Activated CD8-positive, alpha-beta T cell treated with anti-CD3 and anti-CD28 coated beads for 36 hours (primary cell): ENCODE measurements at regions not wholly inside any gene's neighbourhood (a gene's known extent, or its start where the extent isn't known, plus 50 kb on each side); places are given as distances from the start of the nearest gene placed in this dataset.

Experiments
- ATAC-seq: fragments of 200-7000 bp; cut with Tn5 transposase; one replicate; pipeline ENCODE4 v1.10.0; 2021; ENCODE audit warnings: mild to moderate bottlenecking, moderate library complexity
- CTCF ChIA-PET: fragments of 350-600 bp; sonication (Branson Sonifier 250); formaldehyde crosslinking; loops from one replicate; lab custom pipeline; 2021; ENCODE audit warnings: antibody characterized with exemption; lab: Charles Lee
- POLR2A ChIA-PET: fragments of 350-600 bp; sonication (Branson Sonifier 250); formaldehyde crosslinking; loops from one replicate; lab custom pipeline; 2021; ENCODE audit warnings: antibody characterized with exemption; lab: Charles Lee
- DNase-seq: peaks from one replicate; pipeline ENCODE4 v3.0.0-alpha.2; 2020
- H3K27ac Mint-ChIP-seq: one replicate; pipeline ENCODE4 v1.8.0; 2021; ENCODE audit warnings: mild to moderate bottlenecking, mixed read lengths
- H3K27me3 Mint-ChIP-seq: one replicate; pipeline ENCODE4 v1.8.0; 2021; ENCODE audit warnings: mixed read lengths
- H3K36me3 Mint-ChIP-seq: one replicate; pipeline ENCODE4 v1.8.0; 2021; ENCODE audit warnings: low read depth, mixed read lengths
- H3K4me1 Mint-ChIP-seq: one replicate; pipeline ENCODE4 v1.8.0; 2021; ENCODE audit warnings: low read depth, mixed read lengths
- H3K4me3 Mint-ChIP-seq: one replicate; pipeline ENCODE4 v1.8.0; 2021; ENCODE audit warnings: mild to moderate bottlenecking, moderate library complexity, mixed read lengths
- H3K9me3 Mint-ChIP-seq: one replicate; pipeline ENCODE4 v1.8.0; 2021; ENCODE audit warnings: mixed read lengths
- CTCF ChIP-seq: fragments of 200-600 bp; IDR thresholded peaks from one replicate; pipeline ENCODE4 v1.8.0; 2022; ENCODE audit warnings: antibody characterized with exemption, mild to moderate bottlenecking
- intact Hi-C: fragments of 100-400 bp; cut with micrococcal nuclease; formaldehyde crosslinking; loops from one replicate; pipeline ENCODE4 v1.10.0; 2022

DNA sequence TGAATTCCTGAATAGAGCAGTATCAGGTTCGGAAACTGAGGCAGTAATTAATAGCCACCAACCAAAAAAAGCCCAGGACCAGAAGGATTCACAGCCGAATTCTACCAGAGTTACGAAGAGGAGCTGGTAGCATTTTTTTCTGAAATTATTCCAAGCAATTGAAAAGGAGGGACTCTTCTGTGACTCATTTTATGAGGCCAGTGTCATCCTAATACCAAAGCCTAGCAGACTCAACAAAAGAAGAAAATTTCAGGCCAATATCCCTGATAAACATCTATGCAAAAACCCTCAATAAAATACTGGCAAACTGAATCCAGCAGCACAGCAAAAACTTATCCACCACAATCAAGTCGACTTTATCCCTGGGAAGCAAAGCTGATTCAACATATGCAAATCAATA, 202.3 kb upstream of the SLC16A7 start:
- Mint-ChIP-seq H3K27me3 (peaks cover 5% of the 10 kb centered on the region), H3K4me1 (no peaks in the 10 kb centered on the region), H3K4me3 (no peak overlapping the region), H3K36me3 (no peaks in the 10 kb centered on the region), H3K27ac (no peak overlapping the region), H3K9me3 (no peaks in the 10 kb centered on the region)
- POLR2A ChIA-PET, result no interaction called here
- TF ChIP-seq CTCF, result no peak
- no peak for DNase-seq
- CTCF ChIA-PET, result no interaction called here
- intact Hi-C loops, result no loop called here
- ATAC-seq, result no peak

- ChIA-PET POLR2A (no interaction called here), CTCF (no interaction called here)
- no peaks in the 10 kb centered on the region for H3K4me1 Mint-ChIP-seq
- no peaks in the 10 kb centered on the region for H3K9me3 Mint-ChIP-seq
- no peaks in the 10 kb centered on the region for H3K36me3 Mint-ChIP-seq
- peaks cover 9% of the 10 kb centered on the region for H3K27me3 Mint-ChIP-seq
- TF ChIP-seq CTCF, result no peak
- DNase-seq (no peak), ATAC-seq (no peak)
- no peak overlapping the region for H3K4me3 Mint-ChIP-seq
- intact Hi-C loops, result no loop called here
- no peak overlapping the region for H3K27ac Mint-ChIP-seq
Observed at GRCh38 chr12:59389968-59390576, 205.8 kb upstream of the SLC16A7 start.

DNA sequence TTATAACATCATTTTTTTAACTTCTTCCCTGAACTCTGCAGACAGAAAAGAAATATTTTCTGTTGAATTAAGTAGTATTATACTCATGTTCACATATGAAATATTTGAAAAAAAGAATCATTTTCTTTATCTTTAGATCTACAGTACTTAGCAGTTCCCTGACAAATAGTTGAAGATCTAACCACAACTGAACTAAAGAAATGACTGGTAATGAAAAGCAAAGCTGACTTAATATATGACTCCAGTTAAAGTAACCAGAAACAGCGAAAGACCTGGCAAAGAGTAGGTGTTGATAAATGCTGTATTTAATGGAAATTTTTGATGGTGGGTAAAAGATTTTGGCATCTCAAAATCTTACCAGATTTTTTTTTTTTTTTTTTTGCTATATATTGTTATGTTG, 207.1 kb upstream of the SLC16A7 start:
- ChIA-PET CTCF (interaction anchor here (0.8 to 1.3 kb wide), 3 partner anchors 9 to 419 kb away, joined by 3 read pairs; no protein-coding TSS in a partner anchor), POLR2A (no interaction called here)
- ATAC-seq, result no peak
- no peak overlapping the region for H3K27ac Mint-ChIP-seq
- intact Hi-C loops, result no loop called here
- no peak overlapping the region for H3K4me3 Mint-ChIP-seq
- no peaks in the 10 kb centered on the region for H3K36me3 Mint-ChIP-seq
- no peaks in the 10 kb centered on the region for H3K9me3 Mint-ChIP-seq
- H3K4me1 Mint-ChIP-seq, result no peaks in the 10 kb centered on the region
- no peak for DNase-seq
- TF ChIP-seq CTCF, result no peak
- H3K27me3 Mint-ChIP-seq, result peaks cover 9% of the 10 kb centered on the region

DNA sequence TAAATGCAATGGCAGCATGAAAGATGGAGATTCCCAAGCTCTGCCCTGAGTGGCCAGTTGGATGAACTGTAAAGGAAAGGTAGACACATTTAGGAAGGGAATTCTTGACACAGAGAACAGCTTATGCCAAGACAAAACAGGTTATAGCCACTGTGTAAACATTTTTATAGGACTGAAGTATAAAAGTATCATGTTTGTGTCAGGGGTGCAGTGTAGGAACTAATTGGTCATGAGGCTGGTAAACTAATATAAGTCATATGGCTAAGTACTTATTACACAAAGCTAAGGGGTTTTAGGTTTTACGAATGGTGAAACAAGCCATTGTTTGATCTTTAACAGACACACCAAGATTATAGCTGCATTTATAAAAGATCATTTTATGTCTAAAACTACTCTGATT, 207.7 kb upstream of the SLC16A7 start:
- Mint-ChIP-seq H3K9me3 (no peaks in the 10 kb centered on the region), H3K4me1 (no peaks in the 10 kb centered on the region), H3K4me3 (no peak overlapping the region), H3K27me3 (peaks cover 9% of the 10 kb centered on the region), H3K36me3 (no peaks in the 10 kb centered on the region), H3K27ac (no peak overlapping the region)
- CTCF ChIA-PET, result interaction anchor here (1.0 to 1.3 kb wide), 2 partner anchors 9 to 420 kb away, joined by 3 read pairs; no protein-coding TSS in a partner anchor
- ATAC-seq (no peak), DNase-seq (no peak)
- intact Hi-C loops, result no loop called here
- POLR2A ChIA-PET, result no interaction called here
- no peak for TF ChIP-seq CTCF

GRCh38 chr12:59386236-59386635, 209.6 kb upstream of the SLC16A7 start:
- TF ChIP-seq CTCF, result no peak

More at GRCh38 chr12:59386236-59386635, 209.6 kb upstream of the SLC16A7 start:
- ATAC-seq, result no peak
- Mint-ChIP-seq H3K4me1 (peaks cover 2% of the 10 kb centered on the region), H3K27ac (no peak overlapping the region), H3K27me3 (peaks cover 5% of the 10 kb centered on the region), H3K36me3 (no peaks in the 10 kb centered on the region), H3K9me3 (no peaks in the 10 kb centered on the region), H3K4me3 (no peak overlapping the region)
- ChIA-PET CTCF (no interaction called here), POLR2A (no interaction called here)
- no peak for DNase-seq
- intact Hi-C loops, result no loop called here
